HepG2 (cell line): ENCODE measurements at regions not wholly inside any gene's neighbourhood (a gene's known extent, or its start where the extent isn't known, plus 50 kb on each side); places are given as distances from the start of the nearest gene placed in this dataset.

Experiments used
- ATAC-seq: fragments of 200-7000 bp; cut with Tn5 transposase; 3 replicates; pipeline ENCODE4 v1.9.1; 2020; ENCODE audit warnings: mild to moderate bottlenecking, moderate library complexity
- BruUV-seq: library from RNA; stranded (reverse); fragments of 400-500 nt; replicated peaks from 2 replicates; lab custom pipeline; 2021; lab: Mats Ljungman, UMichigan
- CTCF ChIA-PET: fragments of 300-600 bp; formaldehyde crosslinking; extraction: SDS; loops from one replicate; lab custom pipeline; 2021; ENCODE audit warnings: low total read pairs, inconsistent platforms, low intra/inter-chr PET ratio; lab: Yijun Ruan, JAX
- POLR2A ChIA-PET: fragments of 350-600 bp; sonication (Branson Sonifier 250); formaldehyde crosslinking; loops from one replicate; lab custom pipeline; 2020; ENCODE audit warnings: antibody characterized with exemption, inconsistent platforms; lab: Yijun Ruan, JAX
- DNase-seq: peaks from one replicate; pipeline ENCODE4 v3.0.0-alpha.2; 2015; ENCODE audit warnings: low spot score
- FAIRE-seq: peaks from 3 replicates; lab custom pipeline; 2011; peaks lifted over from hg19 to GRCh38; lab: Jason Lieb, UNC
- H2AFZ ChIP-seq: one replicate; pipeline ENCODE4 v1.6.1; 2011; ENCODE audit warnings: low read length, inconsistent platforms
- H3K27ac ChIP-seq: fragments of 300-600 bp; 3 replicates; pipeline ENCODE4 v1.8.0; 2011; ENCODE audit warnings: mixed run types, mild to moderate bottlenecking, mixed read lengths, low read length, inconsistent platforms; ENCODE audit not compliant: insufficient read depth; ENCODE audit errors: extremely low read length
- H3K27me3 ChIP-seq, 2 experiments: fragments of 200-600 bp in 1 of 2; 2 replicates in 1 of 2; 3 replicates in 1 of 2; pipeline versions ENCODE4 v1.6.0 to v1.8.0; 2011; ENCODE audit warnings: low read length in 2 of 2, mild to moderate bottlenecking in 2 of 2, moderate library complexity in 2 of 2, inconsistent platforms in 1 of 2; ENCODE audit not compliant: insufficient read depth in 2 of 2, control insufficient read depth in 1 of 2
- H3K36me3 ChIP-seq, 2 experiments: fragments of 200-600 bp in 1 of 2; replicated peaks in 1 of 2; 2 replicates in 1 of 2; 3 replicates in 1 of 2; pipeline versions ENCODE4 v1.5.1 to v1.8.0; 2011; ENCODE audit warnings: low read length in 2 of 2, inconsistent platforms in 1 of 2; ENCODE audit not compliant: insufficient read depth in 2 of 2, control insufficient read depth in 1 of 2
- H3K4me1 ChIP-seq: 2 replicates; pipeline ENCODE4 v1.5.1; 2012; ENCODE audit warnings: low read length, inconsistent platforms; ENCODE audit not compliant: insufficient read depth
- H3K4me2 ChIP-seq: 2 replicates; pipeline ENCODE4 v1.6.0; 2011; ENCODE audit warnings: low read depth, low read length, inconsistent platforms
- H3K4me3 ChIP-seq, 3 experiments: fragments of 200-600 bp in 1 of 3; sonication (generic), shearing (Covaris generic) in 1 of 3; replicated peaks in 1 of 3; 2 replicates each; pipeline ENCODE4 v1.5.1; 2011 to 2016; ENCODE audit warnings: low read length in 3 of 3, inconsistent platforms in 2 of 3, low read depth in 2 of 3, mild to moderate bottlenecking in 2 of 3, control low read depth in 1 of 3, mixed read lengths in 1 of 3; ENCODE audit not compliant: insufficient read depth in 1 of 3
- H3K79me2 ChIP-seq: one replicate; pipeline ENCODE4 v1.6.1; 2011; ENCODE audit warnings: low read length, inconsistent platforms; ENCODE audit not compliant: insufficient read depth
- H3K9ac ChIP-seq: 2 replicates; pipeline ENCODE4 v1.6.0; 2011; ENCODE audit warnings: mild to moderate bottlenecking, low read depth, low read length, inconsistent platforms; ENCODE audit not compliant: insufficient read depth
- H3K9me3 ChIP-seq: 2 replicates; pipeline ENCODE4 v1.5.1; 2012; ENCODE audit warnings: mild to moderate bottlenecking, low read length
- H4K20me1 ChIP-seq: 2 replicates; pipeline ENCODE4 v1.6.0; 2011; ENCODE audit warnings: inconsistent platforms, mild to moderate bottlenecking, low read length, moderate library complexity; ENCODE audit not compliant: insufficient read depth
- FOXK2 ChIP-seq: fragments of 450-650 bp; IDR thresholded peaks from 2 replicates; pipeline ENCODE4 v1.6.1; 2016
- GABPB1 ChIP-seq: IDR thresholded peaks from 2 replicates; pipeline ENCODE4 v1.6.1; 2016; ENCODE audit warnings: mild to moderate bottlenecking, missing genetic modification reagents, moderate library complexity, missing compliant biosample characterization
- GLMP ChIP-seq: sonication (generic); formaldehyde crosslinking; IDR thresholded peaks from 2 replicates; pipeline ENCODE4 v1.9.0; 2021; ENCODE audit warnings: missing genetic modification reagents, mild to moderate bottlenecking, borderline replicate concordance
- HHEX ChIP-seq: IDR thresholded peaks from 2 replicates; pipeline ENCODE4 v1.6.1; 2016; ENCODE audit warnings: control low read depth
- HNRNPL ChIP-seq: fragments of 200-400 bp; formaldehyde crosslinking; IDR thresholded peaks from 2 replicates; pipeline ENCODE4 v1.6.1; 2017; ENCODE audit warnings: mild to moderate bottlenecking, low read depth, low read length
- KDM6A ChIP-seq: IDR thresholded peaks from 2 replicates; pipeline ENCODE4 v1.6.1; 2016; ENCODE audit warnings: low read depth
- MAFK ChIP-seq, 2 experiments: IDR thresholded peaks in 1 of 2; conservative IDR thresholded peaks in 1 of 2; 2 replicates each; pipeline ENCODE4 v1.6.1; 2011; ENCODE audit warnings: improper control_type of control experiment in 2 of 2, low read length in 2 of 2
- NAIF1 ChIP-seq: sonication (generic); formaldehyde crosslinking; IDR thresholded peaks from 2 replicates; pipeline ENCODE4 v1.5.0; 2020; ENCODE audit warnings: mild to moderate bottlenecking, missing genetic modification reagents, borderline replicate concordance
- NFATC3 ChIP-seq: sonication (generic); formaldehyde crosslinking; IDR thresholded peaks from 2 replicates; pipeline ENCODE4 v1.5.1; 2020; ENCODE audit warnings: mild to moderate bottlenecking, missing genetic modification reagents
- RAD21 ChIP-seq: fragments of 450-650 bp; formaldehyde crosslinking; IDR thresholded peaks from 2 replicates; pipeline ENCODE4 v1.5.0; 2020; ENCODE audit warnings: mild to moderate bottlenecking
- THAP11 ChIP-seq: IDR thresholded peaks from 2 replicates; pipeline ENCODE4 v1.6.1; 2016; ENCODE audit warnings: missing biosample characterization, missing genetic modification reagents
- ZKSCAN5 ChIP-seq: sonication (generic); formaldehyde crosslinking; IDR thresholded peaks from 2 replicates; pipeline ENCODE4 v1.5.1; 2020; ENCODE audit warnings: mild to moderate bottlenecking, missing genetic modification reagents
- ZNF446 ChIP-seq: sonication (generic); formaldehyde crosslinking; IDR thresholded peaks from 2 replicates; pipeline ENCODE4 v1.5.0; 2020; ENCODE audit warnings: mild to moderate bottlenecking, missing genetic modification reagents
- ZNF644 ChIP-seq: IDR thresholded peaks from 2 replicates; pipeline ENCODE4 v1.6.1; 2016; ENCODE audit warnings: low read depth
- ZNF75D ChIP-seq: sonication (generic); formaldehyde crosslinking; IDR thresholded peaks from 2 replicates; pipeline ENCODE4 v1.8.1; 2023; ENCODE audit warnings: missing genetic modification reagents, mild to moderate bottlenecking, borderline replicate concordance
- ZNF773 ChIP-seq: sonication (generic); formaldehyde crosslinking; IDR thresholded peaks from 2 replicates; pipeline ENCODE4 v1.4.0; 2020; ENCODE audit warnings: missing genetic modification reagents, borderline replicate concordance
- ZNF879 ChIP-seq: sonication (generic); formaldehyde crosslinking; IDR thresholded peaks from 2 replicates; pipeline ENCODE4 v1.8.1; 2023; ENCODE audit warnings: missing genetic modification reagents
- ZSCAN12 ChIP-seq: sonication (generic); formaldehyde crosslinking; IDR thresholded peaks from 2 replicates; pipeline ENCODE4 v1.9.0; 2021; ENCODE audit warnings: mild to moderate bottlenecking, missing genetic modification reagents
- WGBS: methylation state at CpG from one replicate; pipeline ENCODE4 v1.1.6; 2017; ENCODE audit warnings: low lambda C conversion rate; 5-methylcytosine and 5-hydroxymethylcytosine counted together
- in situ Hi-C: cut with HindIII; loops from 2 replicates; pipeline ENCODE4 v1.10.0; 2017; ENCODE audit warnings: low pct_unique_long_range_greater_than_20kb; ENCODE audit not compliant: extremely low pct_ligation_motif_present
- intact Hi-C: fragments of 100-400 bp; cut with micrococcal nuclease; formaldehyde crosslinking; loops from one replicate; pipeline ENCODE4 v1.10.0; 2022; ENCODE audit not compliant: unreplicated experiment

- Histone ChIP-seq H4K20me1 (no peaks in the 10 kb centered on the region), H3K4me3 (no peak overlapping the region), H3K9ac (no peak overlapping the region), H3K4me1 (0 out of 2 replicates have a peak, but pooled peaks cover 10% of the 10 kb centered on the region), H3K79me2 (no peaks in the 10 kb centered on the region), H3K36me3 (no peaks in the 10 kb centered on the region), H3K4me2 (no peak overlapping the region), H3K9me3 (no peaks in the 10 kb centered on the region), H3K27me3 (no peaks in the 10 kb centered on the region), H3K27ac (no peak overlapping the region), H2AFZ (no peak overlapping the region)
- BruUV-seq: no TSS peak
- no peak for FAIRE-seq
- intact Hi-C loops: loop anchor here (2.0 kb wide), 1 partner anchor 42 kb away; no protein-coding TSS in a partner anchor
- DNase-seq: no peak
- 63% methylated on average over 5 of the region's 5 CpGs for WGBS
- no peak for ATAC-seq
- TF ChIP-seq RAD21 (CRISPR knock-in tag): no peak
- TF ChIP-seq HHEX: no peak
- TF ChIP-seq HNRNPL: no peak
- no peak for TF ChIP-seq FOXK2
- no peak for TF ChIP-seq ZNF644 (CRISPR knock-in tag)
- TF ChIP-seq NFATC3 (CRISPR knock-in tag): no peak
- no peak for TF ChIP-seq ZNF446 (CRISPR knock-in tag)
- no peak for TF ChIP-seq ZSCAN12
- TF ChIP-seq THAP11 (CRISPR knock-in tag): no peak
- TF ChIP-seq ZNF773 (CRISPR knock-in tag): no peak
- no peak for TF ChIP-seq MAFK (conservative IDR thresholded peaks at IDR 0.05 in 1 of 2, IDR thresholded peaks at IDR 0.05 in 1 of 2; ENCODE audit: low read length in 2 of 2)
- TF ChIP-seq ZNF879: no peak
- TF ChIP-seq GABPB1 (CRISPR knock-in tag): no peak
- TF ChIP-seq NAIF1 (CRISPR knock-in tag): no peak
- no peak for TF ChIP-seq ZNF75D (CRISPR knock-in tag)
- TF ChIP-seq ZKSCAN5 (CRISPR knock-in tag): no peak
- no peak for TF ChIP-seq KDM6A (CRISPR knock-in tag)
- no peak for TF ChIP-seq GLMP
- CTCF ChIA-PET: no interaction called here
- in situ Hi-C loops: no loop called here
- POLR2A ChIA-PET: no interaction called here
These were observed 192.6 kb upstream of the UBL3 start for GRCh38 chr13:30042891-30043630.
